ENCODE measurements at regions not wholly inside any gene's neighbourhood (a gene's known extent, or its start where the extent isn't known, plus 50 kb on each side); places are given as distances from the start of the nearest gene placed in this dataset.

DNA sequence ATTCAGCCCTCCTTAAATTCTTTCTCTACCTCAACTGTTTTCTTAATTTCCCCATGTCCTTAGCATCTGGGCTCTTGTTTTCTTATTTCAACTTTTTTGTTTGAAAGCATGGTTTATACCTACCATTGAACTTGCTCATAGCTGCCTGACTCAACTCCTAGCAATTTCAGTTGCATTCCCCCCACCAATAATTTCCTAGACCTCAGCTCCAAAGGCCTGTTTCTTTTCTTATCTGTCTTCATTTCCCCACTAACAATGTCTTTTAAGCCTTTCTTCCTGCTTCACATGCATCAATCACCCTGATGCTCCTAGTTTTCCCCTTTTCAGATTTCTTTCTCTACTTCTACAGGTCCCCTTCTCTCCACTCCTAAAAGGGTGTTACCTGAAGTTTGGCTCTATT lies 129.7 kb upstream of the PDE4D start:
- TF ChIP-seq, protein P1, sequence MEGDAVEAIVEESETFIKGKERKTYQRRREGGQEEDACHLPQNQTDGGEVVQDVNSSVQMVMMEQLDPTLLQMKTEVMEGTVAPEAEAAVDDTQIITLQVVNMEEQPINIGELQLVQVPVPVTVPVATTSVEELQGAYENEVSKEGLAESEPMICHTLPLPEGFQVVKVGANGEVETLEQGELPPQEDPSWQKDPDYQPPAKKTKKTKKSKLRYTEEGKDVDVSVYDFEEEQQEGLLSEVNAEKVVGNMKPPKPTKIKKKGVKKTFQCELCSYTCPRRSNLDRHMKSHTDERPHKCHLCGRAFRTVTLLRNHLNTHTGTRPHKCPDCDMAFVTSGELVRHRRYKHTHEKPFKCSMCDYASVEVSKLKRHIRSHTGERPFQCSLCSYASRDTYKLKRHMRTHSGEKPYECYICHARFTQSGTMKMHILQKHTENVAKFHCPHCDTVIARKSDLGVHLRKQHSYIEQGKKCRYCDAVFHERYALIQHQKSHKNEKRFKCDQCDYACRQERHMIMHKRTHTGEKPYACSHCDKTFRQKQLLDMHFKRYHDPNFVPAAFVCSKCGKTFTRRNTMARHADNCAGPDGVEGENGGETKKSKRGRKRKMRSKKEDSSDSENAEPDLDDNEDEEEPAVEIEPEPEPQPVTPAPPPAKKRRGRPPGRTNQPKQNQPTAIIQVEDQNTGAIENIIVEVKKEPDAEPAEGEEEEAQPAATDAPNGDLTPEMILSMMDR (IDR thresholded peaks at IDR 0.05; ENCODE audit: extremely low read depth in 1 of 2, insufficient read depth in 1 of 2, low read depth in 1 of 2, low read length in 2 of 2), result no peak
- TF ChIP-seq POLR2A (IDR thresholded peaks at IDR 0.05; ENCODE audit: low read depth, low read length), result no peak

All from endothelial cell of umbilical vein (primary cell).